PC-3 (cell line): ENCODE measurements at regions not wholly inside any gene's neighbourhood (a gene's known extent, or its start where the extent isn't known, plus 50 kb on each side); places are given as distances from the start of the nearest gene placed in this dataset.

Experiments
- ATAC-seq: fragments of 200-7000 bp; cut with Tn5 transposase; 2 replicates; pipeline ENCODE4 v1.9.1; 2020; ENCODE audit warnings: mild to moderate bottlenecking, moderate library complexity
- BruUV-seq: library from RNA; stranded (reverse); fragments of 400-500 nt; replicated peaks from 2 replicates; lab custom pipeline; 2021; lab: Mats Ljungman, UMichigan
- CTCF ChIA-PET: fragments of 300-600 bp; sonication (Branson Sonifier 250); formaldehyde crosslinking; loops from one replicate; lab custom pipeline; 2022; ENCODE audit warnings: antibody characterized with exemption; lab: Charles Lee
- POLR2A ChIA-PET: fragments of 300-600 bp; sonication (Branson Sonifier 250); formaldehyde crosslinking; loops from one replicate; lab custom pipeline; 2022; ENCODE audit warnings: antibody characterized with exemption; ENCODE audit not compliant: unreplicated experiment; lab: Charles Lee
- DNase-seq: peaks from one replicate; pipeline ENCODE4 v3.0.0-alpha.2; 2015
- H2AFZ ChIP-seq: fragments of 300-600 bp; sonication (generic); 2 replicates; pipeline ENCODE4 v1.6.0; 2016; ENCODE audit warnings: antibody characterized with exemption, low read length
- H3F3A ChIP-seq: fragments of 300-600 bp; sonication (generic); one replicate; pipeline ENCODE4 v1.6.0; 2017; ENCODE audit warnings: antibody characterized with exemption, low read length, control low read depth, mild to moderate bottlenecking; ENCODE audit not compliant: unreplicated experiment
- H3K27ac ChIP-seq: fragments of 300-600 bp; sonication (generic); 2 replicates; pipeline ENCODE4 v1.5.1; 2016; ENCODE audit warnings: mild to moderate bottlenecking, low read length
- H3K27me3 ChIP-seq: fragments of 300-600 bp; sonication (generic); 2 replicates; pipeline ENCODE4 v1.6.1; 2016; ENCODE audit warnings: low read length, mixed read lengths
- H3K36me3 ChIP-seq: fragments of 300-600 bp; sonication (generic); 2 replicates; pipeline ENCODE4 v1.6.1; 2016; ENCODE audit warnings: low read depth, mixed run types, low read length, mixed read lengths
- H3K4me1 ChIP-seq: fragments of 300-600 bp; sonication (generic); 2 replicates; pipeline ENCODE4 v1.5.1; 2016; ENCODE audit warnings: low read length; ENCODE audit not compliant: insufficient read depth
- H3K4me2 ChIP-seq: fragments of 300-600 bp; sonication (generic); 2 replicates; pipeline ENCODE4 v1.6.0; 2016; ENCODE audit warnings: low read length
- H3K4me3 ChIP-seq: fragments of 300-600 bp; sonication (generic); 2 replicates; pipeline ENCODE4 v1.5.1; 2016; ENCODE audit warnings: mild to moderate bottlenecking, low read length, mixed read lengths
- H3K79me2 ChIP-seq: fragments of 300-600 bp; sonication (generic); 2 replicates; pipeline ENCODE4 v1.6.1; 2017; ENCODE audit warnings: low read length, mixed read lengths
- H3K9ac ChIP-seq: fragments of 300-600 bp; sonication (generic); 2 replicates; pipeline ENCODE4 v1.6.0; 2016; ENCODE audit warnings: mild to moderate bottlenecking, low read length
- H3K9me2 ChIP-seq: fragments of 300-600 bp; sonication (generic); replicated peaks from 2 replicates; pipeline ENCODE4 v1.6.1; 2016; ENCODE audit warnings: mixed run types, low read length, mixed read lengths
- H3K9me3 ChIP-seq: fragments of 300-600 bp; sonication (generic); 2 replicates; pipeline ENCODE4 v1.6.1; 2016; ENCODE audit warnings: low read length, mixed read lengths
- H4K20me1 ChIP-seq: fragments of 300-600 bp; sonication (generic); 2 replicates; pipeline ENCODE4 v1.6.1; 2016; ENCODE audit warnings: low read length, mixed read lengths
- EZH2 ChIP-seq: fragments of 300-600 bp; sonication (generic); IDR thresholded peaks from one replicate; pipeline ENCODE4 v1.6.1; 2017; ENCODE audit warnings: antibody characterized with exemption, mild to moderate bottlenecking, low read length; ENCODE audit not compliant: unreplicated experiment
- EZH2phosphoT487 ChIP-seq: fragments of 300-600 bp; sonication (generic); IDR thresholded peaks from 2 replicates; pipeline ENCODE4 v1.6.1; 2018; ENCODE audit warnings: mild to moderate bottlenecking, antibody characterized with exemption, low read length, borderline replicate concordance
- intact Hi-C: fragments of 100-400 bp; cut with micrococcal nuclease; formaldehyde crosslinking; loops from 2 replicates; pipeline ENCODE4 v1.9.0; 2023
- TF ChIP-seq, protein P1 (sequence below): fragments of 300-600 bp; sonication (generic); conservative IDR thresholded peaks from 2 replicates; pipeline ENCODE4 v1.5.1; 2017; ENCODE audit warnings: antibody characterized with exemption, low read depth, mild to moderate bottlenecking, low read length

DNA sequence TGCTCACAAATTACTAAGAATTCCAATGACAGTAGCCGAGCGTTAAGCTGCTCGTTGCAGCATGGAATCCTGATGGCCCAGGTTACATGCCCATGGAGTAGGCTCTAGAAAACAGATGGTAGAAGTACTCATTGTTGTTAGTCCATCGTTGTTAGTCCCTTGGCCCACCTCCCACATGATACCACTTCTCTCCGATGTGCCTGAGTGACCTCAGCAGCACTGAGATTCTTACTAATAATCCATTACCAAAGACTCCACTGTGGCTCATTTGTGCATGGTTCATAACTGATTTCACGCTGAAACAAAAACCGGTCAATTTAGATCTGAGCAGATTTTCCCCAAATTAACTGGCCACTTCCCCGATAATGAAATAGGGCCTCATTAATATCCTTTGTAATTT is 772.3 kb upstream of the CXADR start:
- no peak for DNase-seq
- no peak overlapping the region for H3K4me2 ChIP-seq
- H3K9me2 ChIP-seq = no peaks in the 10 kb centered on the region
- H4K20me1 ChIP-seq = no peaks in the 10 kb centered on the region
- H2AFZ ChIP-seq = no peak overlapping the region
- H3K9me3 ChIP-seq = peaks cover 4% of the 10 kb centered on the region; the same call in 1 of the 2 replicates
- no peaks in the 10 kb centered on the region for H3K4me1 ChIP-seq
- no peak overlapping the region for H3K4me3 ChIP-seq
- no peak overlapping the region for H3K27ac ChIP-seq
- no peak for TF ChIP-seq EZH2
- TF ChIP-seq, protein P1, sequence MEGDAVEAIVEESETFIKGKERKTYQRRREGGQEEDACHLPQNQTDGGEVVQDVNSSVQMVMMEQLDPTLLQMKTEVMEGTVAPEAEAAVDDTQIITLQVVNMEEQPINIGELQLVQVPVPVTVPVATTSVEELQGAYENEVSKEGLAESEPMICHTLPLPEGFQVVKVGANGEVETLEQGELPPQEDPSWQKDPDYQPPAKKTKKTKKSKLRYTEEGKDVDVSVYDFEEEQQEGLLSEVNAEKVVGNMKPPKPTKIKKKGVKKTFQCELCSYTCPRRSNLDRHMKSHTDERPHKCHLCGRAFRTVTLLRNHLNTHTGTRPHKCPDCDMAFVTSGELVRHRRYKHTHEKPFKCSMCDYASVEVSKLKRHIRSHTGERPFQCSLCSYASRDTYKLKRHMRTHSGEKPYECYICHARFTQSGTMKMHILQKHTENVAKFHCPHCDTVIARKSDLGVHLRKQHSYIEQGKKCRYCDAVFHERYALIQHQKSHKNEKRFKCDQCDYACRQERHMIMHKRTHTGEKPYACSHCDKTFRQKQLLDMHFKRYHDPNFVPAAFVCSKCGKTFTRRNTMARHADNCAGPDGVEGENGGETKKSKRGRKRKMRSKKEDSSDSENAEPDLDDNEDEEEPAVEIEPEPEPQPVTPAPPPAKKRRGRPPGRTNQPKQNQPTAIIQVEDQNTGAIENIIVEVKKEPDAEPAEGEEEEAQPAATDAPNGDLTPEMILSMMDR = no peak
- no peaks in the 10 kb centered on the region for H3F3A ChIP-seq
- H3K79me2 ChIP-seq = no peaks in the 10 kb centered on the region
- no peak for ATAC-seq
- no peaks in the 10 kb centered on the region for H3K36me3 ChIP-seq
- no TSS peak for BruUV-seq
- ChIA-PET POLR2A (no interaction called here), CTCF (interaction anchor here (0.6 kb wide), 1 partner anchor 870 kb away, joined by 3 read pairs; no protein-coding TSS in a partner anchor)
- H3K27me3 ChIP-seq = no peaks in the 10 kb centered on the region
- intact Hi-C loops = no loop called here
- H3K9ac ChIP-seq = no peak overlapping the region

DNA sequence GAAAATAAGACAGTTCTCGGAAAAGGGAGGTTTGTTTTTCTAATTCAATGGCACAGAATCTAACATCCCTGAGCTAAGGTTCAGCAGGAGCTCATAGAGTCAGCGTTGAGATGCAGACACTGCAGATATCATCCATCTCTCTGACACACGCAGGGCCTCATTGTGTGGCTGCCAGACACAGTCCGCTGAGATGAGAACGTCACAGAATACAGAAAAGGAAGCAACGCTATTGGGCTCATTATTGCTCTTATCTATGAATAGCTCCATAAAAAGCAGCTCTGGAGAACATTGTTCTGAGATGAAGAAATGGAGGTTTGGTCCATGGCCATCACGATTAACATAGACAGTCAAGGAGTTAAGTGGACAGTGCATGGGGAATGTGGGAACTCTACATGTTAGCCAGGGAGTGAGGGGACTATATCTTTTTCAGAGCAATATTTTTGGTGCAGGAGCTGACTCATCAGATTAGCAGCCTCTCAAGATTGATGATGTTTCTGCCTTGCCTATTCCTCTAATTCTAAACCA is 771.6 kb upstream of the CXADR start:
- ChIA-PET CTCF (no interaction called here), POLR2A (no interaction called here)
- Histone ChIP-seq H3K27me3 (no peaks in the 10 kb centered on the region), H3K36me3 (no peaks in the 10 kb centered on the region), H3K4me2 (no peak overlapping the region), H3K4me3 (no peak overlapping the region), H3K9me2 (no peaks in the 10 kb centered on the region), H3K9me3 (peaks cover 4% of the 10 kb centered on the region; the same call in 1 of the 2 replicates), H3K4me1 (no peaks in the 10 kb centered on the region), H3K79me2 (no peaks in the 10 kb centered on the region), H2AFZ (no peak overlapping the region), H3F3A (no peaks in the 10 kb centered on the region), H4K20me1 (no peaks in the 10 kb centered on the region), H3K9ac (no peak overlapping the region), H3K27ac (no peak overlapping the region)
- ATAC-seq (no peak), DNase-seq (no peak)
- intact Hi-C loops = no loop called here
- TF ChIP-seq EZH2phosphoT487 = no peak
- TF ChIP-seq, protein P1 = no peak
- no peak for TF ChIP-seq EZH2
- BruUV-seq = no TSS peak

DNA sequence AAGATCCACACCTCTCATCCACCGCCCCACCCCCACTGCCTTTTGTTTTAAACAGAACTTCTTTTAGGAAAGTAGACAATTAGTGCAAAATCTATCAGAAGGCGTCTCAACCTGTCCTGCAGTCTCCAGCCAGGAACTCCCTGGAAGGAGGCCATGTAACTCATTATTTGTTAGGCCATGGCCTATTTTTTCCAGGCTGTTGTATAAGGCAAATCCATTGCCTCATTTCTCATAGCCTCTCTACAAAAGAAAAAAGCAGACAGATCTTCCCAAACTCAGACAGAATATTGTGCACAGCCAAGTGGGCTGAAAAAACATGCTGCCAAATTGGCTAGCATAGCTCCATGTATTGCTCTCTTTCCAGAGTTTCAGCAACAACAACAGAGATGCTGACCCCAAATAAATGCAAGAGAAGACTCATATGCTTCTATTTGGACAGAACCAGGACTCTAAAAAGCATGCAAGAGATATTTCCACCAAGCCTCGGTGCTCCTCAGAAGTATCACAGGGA is 770.7 kb upstream of the CXADR start:
- Histone ChIP-seq H3F3A (no peaks in the 10 kb centered on the region), H3K9ac (no peak overlapping the region), H3K27me3 (no peaks in the 10 kb centered on the region), H3K4me2 (no peak overlapping the region), H3K79me2 (no peaks in the 10 kb centered on the region), H3K4me1 (no peaks in the 10 kb centered on the region), H3K9me2 (no peaks in the 10 kb centered on the region), H3K36me3 (no peaks in the 10 kb centered on the region), H3K9me3 (peaks cover 4% of the 10 kb centered on the region; the same call in 1 of the 2 replicates), H3K27ac (no peak overlapping the region), H2AFZ (no peak overlapping the region), H3K4me3 (no peak overlapping the region), H4K20me1 (no peaks in the 10 kb centered on the region)
- ChIA-PET POLR2A (no interaction called here), CTCF (no interaction called here)
- DNase-seq (no peak), ATAC-seq (no peak)
- TF ChIP-seq EZH2 (no peak), EZH2phosphoT487 (no peak)
- TF ChIP-seq, protein P1 = no peak
- intact Hi-C loops = no loop called here
- no TSS peak for BruUV-seq
